CD4-positive, alpha-beta T cell treated with Interleukin-6 for 4 hours (primary cell): ENCODE measurements at regions not wholly inside any gene's neighbourhood (a gene's known extent, or its start where the extent isn't known, plus 50 kb on each side); places are given as distances from the start of the nearest gene placed in this dataset.

Source experiments
- DNase-seq: peaks from one replicate; pipeline ENCODE4 v3.0.0-alpha.2; 2020; ENCODE audit warnings: mixed read lengths

- no peak for DNase-seq
Observed at GRCh38 chr5:175236176-175236575, 207.8 kb downstream of the DRD1 start.

DNA sequence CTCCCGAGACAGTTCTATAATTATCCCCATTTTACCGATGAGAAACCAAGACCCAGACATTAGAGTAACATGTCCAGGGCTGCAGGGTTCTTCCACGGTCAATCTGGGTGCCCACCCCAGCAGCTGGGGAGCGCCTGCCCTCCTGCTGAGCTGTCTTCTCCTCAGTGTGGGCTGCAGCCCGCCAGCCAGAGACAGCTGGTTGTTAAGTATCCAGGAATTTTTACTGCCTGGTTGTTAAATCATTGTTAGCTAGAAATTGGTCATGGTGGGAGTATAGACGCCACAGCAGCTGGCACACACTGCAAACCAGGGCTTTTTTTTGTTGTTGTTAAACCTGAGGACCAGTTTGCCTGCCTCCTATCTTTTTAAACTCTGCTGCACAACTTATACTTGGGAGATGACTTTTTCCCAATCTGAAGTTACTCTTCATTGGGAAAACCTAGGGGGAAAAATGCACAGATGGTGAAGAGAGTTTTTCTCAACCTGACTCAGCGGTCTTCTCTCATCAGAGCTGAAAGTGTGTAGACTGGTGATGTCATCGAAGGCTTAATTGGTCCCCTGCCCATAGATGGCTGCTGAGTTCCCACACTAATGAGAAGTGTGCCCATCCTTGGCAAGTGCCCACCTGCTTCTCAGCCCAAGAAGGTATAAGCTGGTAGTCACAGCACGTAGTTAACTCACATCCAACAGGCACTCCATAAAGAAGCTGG, 208.6 kb downstream of the DRD1 start:
- DNase-seq: no peak

DNA sequence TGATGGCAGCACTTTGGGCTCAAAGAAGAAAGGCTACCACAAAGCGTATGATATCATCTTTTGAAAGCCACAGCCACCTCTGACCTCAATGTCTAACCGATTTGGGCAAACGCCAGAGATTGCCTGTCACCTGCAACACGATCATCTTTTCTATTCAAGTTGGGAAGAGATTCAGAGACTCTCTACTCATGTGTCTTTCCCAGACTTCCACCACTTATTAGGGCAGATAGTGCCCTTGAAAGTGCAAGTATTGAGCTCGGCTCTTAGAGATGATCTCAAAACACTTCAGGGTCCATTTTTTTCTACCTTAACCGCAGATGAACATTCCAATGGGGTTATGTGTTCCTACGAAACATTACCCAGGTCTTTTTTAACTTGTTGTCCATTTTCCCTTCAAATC, 213.7 kb downstream of the DRD1 start:
- DNase-seq: no peak

GRCh38 chr5:175226506-175226905, 217.5 kb downstream of the DRD1 start:
- DNase-seq: no peak

GRCh38 chr5:175223291-175223690, 220.7 kb downstream of the DRD1 start:
- no peak for DNase-seq

GRCh38 chr5:175222621-175223020, 221.4 kb downstream of the DRD1 start:
- DNase-seq: no peak

DNA sequence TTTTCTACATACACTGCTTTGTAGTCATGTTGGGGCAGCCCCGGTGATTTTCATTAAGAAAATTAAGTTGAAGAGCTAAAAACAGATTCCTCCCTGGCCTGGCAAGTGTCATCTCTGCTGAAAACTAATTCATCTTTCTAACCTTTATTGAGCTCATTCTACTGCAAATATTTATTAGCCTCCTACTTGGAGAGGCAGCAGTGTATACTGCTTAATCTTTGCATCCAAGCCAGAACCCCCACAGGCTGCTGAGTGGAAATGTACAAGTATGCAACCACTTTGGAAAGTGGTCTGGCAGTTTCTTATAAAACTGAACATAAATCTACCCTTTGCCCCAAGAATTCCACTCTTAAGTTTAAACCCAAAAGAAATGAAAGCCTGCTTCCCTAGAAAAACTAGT, 223.4 kb downstream of the DRD1 start:
- DNase-seq: no peak

DNA sequence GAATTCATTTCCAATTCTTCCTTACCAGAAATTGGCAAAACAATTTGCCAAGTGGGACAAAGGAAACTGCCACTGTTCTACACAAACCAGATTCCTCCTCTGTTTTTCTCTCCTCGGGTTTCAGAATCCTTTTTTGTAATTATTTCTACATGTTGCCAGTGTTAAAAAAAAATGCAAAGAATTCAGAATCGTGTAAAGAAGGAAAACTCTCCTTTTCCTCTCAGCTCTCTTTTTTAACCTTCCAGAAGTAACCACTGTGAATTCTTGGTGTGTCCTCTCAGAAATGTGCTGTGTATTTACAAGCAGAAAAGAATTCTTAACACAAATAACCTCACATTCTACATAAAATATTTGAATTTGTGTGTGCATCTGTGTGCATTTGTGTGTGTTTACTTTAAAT, 224.6 kb downstream of the DRD1 start:
- no peak for DNase-seq

DNA sequence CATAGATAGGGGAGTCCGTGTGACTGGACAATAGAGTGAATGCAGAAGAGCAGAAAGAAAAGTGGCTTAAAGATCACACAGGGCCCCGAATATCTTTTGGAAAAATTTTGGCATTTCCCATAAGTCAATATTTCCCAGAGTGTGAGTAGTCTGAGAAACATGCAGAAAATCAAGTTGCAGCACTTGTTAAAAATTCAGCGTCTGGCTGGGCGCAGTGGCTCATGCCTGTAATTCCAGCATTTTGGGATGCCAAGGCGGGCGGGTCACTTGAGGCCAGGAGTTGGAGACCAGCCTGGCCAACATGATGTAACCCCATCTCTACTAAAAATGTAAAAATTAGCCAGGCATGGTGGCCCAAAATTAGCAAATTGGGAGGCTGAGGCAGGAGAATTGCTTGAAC, 227.0 kb downstream of the DRD1 start:
- DNase-seq: no peak

DNA sequence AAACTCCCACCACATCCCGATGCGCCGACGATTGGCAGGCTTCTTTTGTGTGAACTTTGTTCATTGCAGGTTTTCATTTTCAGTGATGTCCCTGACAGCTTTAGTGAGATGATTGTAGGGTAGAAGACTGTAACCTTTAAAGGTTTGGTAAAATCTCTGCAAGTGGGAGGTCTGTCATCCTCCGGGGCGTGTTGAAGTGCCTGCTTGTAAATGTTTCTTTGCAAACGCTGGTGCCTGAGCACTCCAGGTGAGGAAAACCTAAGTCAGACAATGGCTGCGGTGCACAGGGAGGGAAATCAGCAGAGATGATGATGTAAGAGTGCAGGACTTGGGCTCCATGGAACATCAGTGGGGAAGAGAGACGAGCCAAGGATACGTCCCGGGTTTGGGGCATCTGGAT, 228.1 kb downstream of the DRD1 start:
- DNase-seq: no peak

GRCh38 chr5:175214152-175214551, 229.8 kb downstream of the DRD1 start:
- DNase-seq: no peak

DNA sequence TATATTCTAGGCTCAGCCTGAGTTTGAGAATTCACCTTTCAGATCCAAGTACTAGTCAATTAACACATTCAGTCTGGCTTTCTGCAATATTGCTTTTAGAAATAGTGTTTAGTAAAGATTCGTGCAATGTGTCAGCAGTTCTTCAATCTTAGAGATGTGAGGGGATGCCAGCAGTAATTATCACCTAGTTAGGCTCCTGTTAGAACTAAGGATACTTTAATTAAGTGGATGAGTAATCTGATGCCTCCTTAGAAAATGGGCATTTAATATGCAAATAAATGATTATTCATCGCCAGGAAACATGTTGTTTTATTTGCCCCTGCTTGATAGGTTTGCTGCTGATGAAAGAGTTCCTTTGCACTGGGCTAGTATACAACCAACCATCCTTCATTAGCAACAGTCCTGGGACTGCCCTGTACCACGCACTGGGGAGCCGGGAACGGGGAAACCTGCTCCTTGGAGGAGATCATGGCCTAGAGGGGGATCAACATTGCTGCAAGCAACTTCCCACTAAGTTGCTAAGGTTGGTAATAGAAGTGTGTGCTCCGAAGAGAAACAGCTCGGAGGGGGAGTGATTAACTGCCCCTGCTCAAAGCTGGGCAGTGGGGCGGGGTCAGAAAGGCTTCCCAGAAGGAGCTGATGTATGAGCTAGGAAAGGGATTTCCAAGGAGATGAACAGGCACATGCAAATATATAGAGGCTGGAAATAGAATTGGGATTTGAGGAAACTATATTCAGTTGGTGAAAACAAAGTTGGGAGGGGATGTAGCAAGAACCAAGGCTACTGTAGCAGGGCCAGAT, 231.8 kb downstream of the DRD1 start:
- no peak for DNase-seq

- no peak for DNase-seq
Observed at GRCh38 chr5:175207321-175208040, 236.5 kb downstream of the DRD1 start.

GRCh38 chr5:175206669-175207068, 237.3 kb downstream of the DRD1 start:
- no peak for DNase-seq

DNA sequence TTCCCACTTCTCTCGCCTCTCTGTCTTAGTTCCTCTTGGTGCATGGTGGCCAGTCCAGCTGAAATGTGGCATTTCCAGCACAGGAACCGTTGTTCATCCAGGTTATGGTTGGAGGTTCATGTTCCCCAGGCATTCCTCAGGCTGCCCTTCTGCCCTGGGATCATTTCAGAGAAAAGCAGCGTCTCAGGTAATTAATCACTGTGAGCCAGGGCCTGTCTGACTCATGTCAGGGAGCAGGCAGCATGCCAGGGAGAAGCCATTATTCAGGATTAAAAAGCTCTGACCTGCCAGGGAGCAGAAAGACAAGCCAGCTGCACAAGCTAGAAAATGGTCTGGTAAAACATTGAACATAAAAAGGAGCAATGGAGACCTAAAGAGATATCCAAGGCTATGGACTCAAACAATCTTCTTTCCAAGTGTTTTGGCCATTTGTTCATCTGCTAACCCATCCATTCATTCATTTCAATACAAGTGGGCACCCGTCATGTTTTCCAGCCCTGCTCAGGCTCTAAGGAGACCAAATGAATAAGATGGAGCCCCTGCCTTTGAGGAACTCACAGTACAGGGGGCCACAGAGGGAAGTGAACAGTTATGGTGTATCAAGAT, 241.4 kb downstream of the DRD1 start:
- no peak for DNase-seq

DNA sequence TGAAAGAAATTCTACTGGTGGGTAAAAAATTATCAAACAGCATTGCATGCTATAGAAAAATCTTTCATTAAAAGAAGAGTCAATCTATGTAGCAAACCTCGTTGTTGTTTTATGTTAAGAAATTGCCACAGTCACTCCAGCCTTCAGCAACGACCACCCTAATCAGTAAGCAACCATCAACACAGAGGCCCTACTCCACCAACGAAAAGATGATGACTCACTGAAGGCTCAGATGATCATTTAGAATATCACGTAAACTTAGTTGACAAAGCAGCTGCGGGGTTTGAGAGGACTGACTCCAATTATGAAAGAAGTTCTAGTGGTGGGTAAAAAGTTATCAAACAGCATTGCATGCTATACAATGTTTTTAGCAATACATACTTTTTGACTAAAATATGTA, 242.6 kb downstream of the DRD1 start:
- DNase-seq: no peak

DNA sequence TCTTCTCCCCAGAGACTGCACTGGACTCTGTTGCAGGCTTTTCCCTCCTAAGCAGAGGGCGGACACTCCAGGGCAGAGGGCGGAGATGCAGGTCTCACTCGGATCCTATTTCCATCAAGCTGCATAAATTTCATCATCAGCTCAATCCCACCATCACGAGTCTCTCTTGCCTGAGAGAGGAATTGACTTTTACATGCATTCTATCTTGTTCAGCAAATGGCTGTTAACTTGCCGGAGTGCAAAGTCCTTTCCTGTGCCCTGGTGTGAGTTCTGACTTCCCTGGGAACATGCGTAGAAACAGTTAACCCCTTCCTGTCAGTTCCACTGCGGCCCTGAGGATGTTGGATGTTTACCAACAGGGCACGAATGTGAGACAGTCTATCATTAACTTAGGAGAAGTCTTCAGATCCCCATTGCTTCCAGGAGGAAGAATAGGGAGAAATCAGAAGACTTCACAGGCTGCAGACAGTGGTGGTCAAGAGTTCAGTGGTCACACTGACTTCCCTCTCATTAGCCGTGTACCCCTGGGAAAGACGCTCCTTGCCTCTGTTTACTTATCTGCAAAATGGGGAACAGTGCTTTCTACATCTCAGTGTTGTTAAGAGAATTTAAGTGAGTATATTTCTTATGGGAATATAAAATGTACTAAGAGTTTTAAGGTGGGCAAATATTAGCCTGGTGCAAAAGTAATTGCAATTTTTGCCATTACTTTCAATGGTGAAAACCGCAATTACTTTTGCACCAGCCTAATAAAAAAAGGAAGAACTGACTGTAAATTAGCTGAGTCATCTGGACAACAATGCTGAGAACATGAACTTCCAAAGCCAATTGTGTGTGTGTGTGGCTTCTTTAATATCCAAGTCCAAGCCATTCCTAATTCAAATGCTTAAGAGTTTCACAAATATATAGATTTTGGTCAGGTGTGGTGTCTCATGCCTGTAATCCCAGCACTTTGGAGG, 248.0 kb downstream of the DRD1 start:
- no peak for DNase-seq

DNA sequence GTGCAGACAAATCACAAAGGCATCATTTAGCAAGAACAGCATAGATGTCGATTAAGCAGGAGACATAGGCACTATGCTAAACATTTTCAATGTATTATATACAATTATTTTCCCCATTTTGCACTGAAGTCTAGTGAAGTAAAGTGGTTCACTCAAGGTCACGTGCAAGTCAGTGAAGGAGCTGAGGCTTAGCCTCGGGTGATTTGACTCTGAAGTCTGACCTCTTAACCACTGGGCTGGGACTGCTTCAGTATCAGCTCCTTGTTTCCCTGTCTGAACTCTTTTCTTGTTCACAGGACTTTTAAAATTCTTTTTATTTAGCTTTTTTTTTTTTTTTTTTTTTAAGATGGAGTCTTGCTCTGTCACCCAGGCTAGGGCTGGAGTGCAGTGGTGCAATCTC, 262.7 kb downstream of the DRD1 start:
- DNase-seq: no peak

- no peak for DNase-seq
Observed at GRCh38 chr5:175170899-175171298, 273.1 kb downstream of the DRD1 start.

DNA sequence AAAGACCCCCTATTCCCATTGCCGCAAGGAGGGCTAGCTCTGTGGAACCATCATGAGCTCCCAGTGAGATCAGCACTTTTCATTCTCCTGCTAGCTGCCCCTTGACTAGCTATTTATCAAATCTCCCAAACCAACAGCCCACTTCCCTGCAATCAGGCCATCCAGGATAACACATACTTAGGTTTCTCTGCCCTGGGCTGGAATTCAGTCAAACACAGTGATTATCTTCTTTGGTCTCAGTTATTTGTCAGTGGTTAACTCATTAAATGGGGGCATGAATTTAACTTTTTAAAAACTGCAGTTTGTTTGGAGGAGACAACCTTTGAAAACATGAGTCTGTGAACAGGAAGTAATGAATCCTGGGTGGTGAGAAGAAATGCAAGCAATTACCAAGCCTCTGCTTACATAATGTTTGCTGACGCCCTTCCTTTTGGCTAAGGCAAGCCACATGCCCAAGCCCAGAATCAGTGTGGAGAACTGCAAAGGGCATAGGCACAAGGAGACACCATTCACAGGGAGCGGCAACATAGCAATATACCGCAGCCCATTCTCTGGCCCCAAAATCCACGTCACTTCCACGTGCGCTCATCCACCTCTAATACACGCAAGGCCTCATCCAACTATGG, 275.0 kb downstream of the DRD1 start:
- DNase-seq: no peak

DNA sequence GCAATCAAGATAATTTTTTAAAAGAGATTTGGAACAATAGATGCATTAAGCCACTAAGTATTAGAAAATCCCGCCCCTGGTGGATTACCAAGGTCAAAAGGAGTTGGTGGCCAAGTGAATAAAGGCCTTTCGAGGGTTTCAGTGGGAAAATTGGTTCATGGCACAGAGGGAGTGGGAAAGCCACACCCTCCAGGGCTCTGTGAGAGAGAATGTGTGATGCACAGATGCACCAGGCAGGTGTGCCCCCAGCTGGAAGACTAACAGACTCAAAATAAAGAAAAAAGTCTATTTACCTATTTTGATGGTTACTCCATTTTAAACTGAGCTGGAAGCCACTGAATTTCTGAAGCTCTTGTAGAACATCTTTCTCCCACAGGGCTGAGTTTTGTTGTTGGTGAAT, 278.0 kb downstream of the DRD1 start:
- DNase-seq: no peak
